HepG2 (cell line): ENCODE measurements at regions not wholly inside any gene's neighbourhood (a gene's known extent, or its start where the extent isn't known, plus 50 kb on each side); places are given as distances from the start of the nearest gene placed in this dataset.

Experiments used
- ATAC-seq: fragments of 200-7000 bp; cut with Tn5 transposase; 3 replicates; pipeline ENCODE4 v1.9.1; 2020; ENCODE audit warnings: mild to moderate bottlenecking, moderate library complexity
- BruUV-seq: library from RNA; stranded (reverse); fragments of 400-500 nt; replicated peaks from 2 replicates; lab custom pipeline; 2021; lab: Mats Ljungman, UMichigan
- CTCF ChIA-PET: fragments of 300-600 bp; formaldehyde crosslinking; extraction: SDS; loops from one replicate; lab custom pipeline; 2021; ENCODE audit warnings: low total read pairs, inconsistent platforms, low intra/inter-chr PET ratio; lab: Yijun Ruan, JAX
- POLR2A ChIA-PET: fragments of 350-600 bp; sonication (Branson Sonifier 250); formaldehyde crosslinking; loops from one replicate; lab custom pipeline; 2020; ENCODE audit warnings: antibody characterized with exemption, inconsistent platforms; lab: Yijun Ruan, JAX
- DNase-seq: peaks from one replicate; pipeline ENCODE4 v3.0.0-alpha.2; 2015; ENCODE audit warnings: low spot score
- FAIRE-seq: peaks from 3 replicates; lab custom pipeline; 2011; peaks lifted over from hg19 to GRCh38; lab: Jason Lieb, UNC
- H2AFZ ChIP-seq: one replicate; pipeline ENCODE4 v1.6.1; 2011; ENCODE audit warnings: low read length, inconsistent platforms
- H3K27ac ChIP-seq: fragments of 300-600 bp; 3 replicates; pipeline ENCODE4 v1.8.0; 2011; ENCODE audit warnings: mixed run types, mild to moderate bottlenecking, mixed read lengths, low read length, inconsistent platforms; ENCODE audit not compliant: insufficient read depth; ENCODE audit errors: extremely low read length
- H3K27me3 ChIP-seq, 2 experiments: fragments of 200-600 bp in 1 of 2; 2 replicates in 1 of 2; 3 replicates in 1 of 2; pipeline versions ENCODE4 v1.6.0 to v1.8.0; 2011; ENCODE audit warnings: low read length in 2 of 2, mild to moderate bottlenecking in 2 of 2, moderate library complexity in 2 of 2, inconsistent platforms in 1 of 2; ENCODE audit not compliant: insufficient read depth in 2 of 2, control insufficient read depth in 1 of 2
- H3K36me3 ChIP-seq, 2 experiments: fragments of 200-600 bp in 1 of 2; replicated peaks in 1 of 2; 2 replicates in 1 of 2; 3 replicates in 1 of 2; pipeline versions ENCODE4 v1.5.1 to v1.8.0; 2011; ENCODE audit warnings: low read length in 2 of 2, inconsistent platforms in 1 of 2; ENCODE audit not compliant: insufficient read depth in 2 of 2, control insufficient read depth in 1 of 2
- H3K4me1 ChIP-seq: 2 replicates; pipeline ENCODE4 v1.5.1; 2012; ENCODE audit warnings: low read length, inconsistent platforms; ENCODE audit not compliant: insufficient read depth
- H3K4me2 ChIP-seq: 2 replicates; pipeline ENCODE4 v1.6.0; 2011; ENCODE audit warnings: low read depth, low read length, inconsistent platforms
- H3K4me3 ChIP-seq, 3 experiments: fragments of 200-600 bp in 1 of 3; sonication (generic), shearing (Covaris generic) in 1 of 3; replicated peaks in 1 of 3; 2 replicates each; pipeline ENCODE4 v1.5.1; 2011 to 2016; ENCODE audit warnings: low read length in 3 of 3, inconsistent platforms in 2 of 3, low read depth in 2 of 3, mild to moderate bottlenecking in 2 of 3, control low read depth in 1 of 3, mixed read lengths in 1 of 3; ENCODE audit not compliant: insufficient read depth in 1 of 3
- H3K79me2 ChIP-seq: one replicate; pipeline ENCODE4 v1.6.1; 2011; ENCODE audit warnings: low read length, inconsistent platforms; ENCODE audit not compliant: insufficient read depth
- H3K9ac ChIP-seq: 2 replicates; pipeline ENCODE4 v1.6.0; 2011; ENCODE audit warnings: mild to moderate bottlenecking, low read depth, low read length, inconsistent platforms; ENCODE audit not compliant: insufficient read depth
- H3K9me3 ChIP-seq: 2 replicates; pipeline ENCODE4 v1.5.1; 2012; ENCODE audit warnings: mild to moderate bottlenecking, low read length
- H4K20me1 ChIP-seq: 2 replicates; pipeline ENCODE4 v1.6.0; 2011; ENCODE audit warnings: inconsistent platforms, mild to moderate bottlenecking, low read length, moderate library complexity; ENCODE audit not compliant: insufficient read depth
- CBX2 ChIP-seq, 2 experiments: fragments of 200-600 bp in 1 of 2; sonication (generic); formaldehyde crosslinking in 1 of 2; IDR thresholded peaks; 2 replicates each; pipeline versions ENCODE4 v1.7.0 to v1.8.1; 2018 to 2022; ENCODE audit warnings: low read depth in 2 of 2, low read length in 1 of 2, mild to moderate bottlenecking in 1 of 2, missing genetic modification reagents in 1 of 2
- NFAT5 ChIP-seq: sonication (generic); formaldehyde crosslinking; IDR thresholded peaks from 2 replicates; pipeline ENCODE4 v1.4.0; 2020; ENCODE audit warnings: missing genetic modification reagents
- PHF5A ChIP-seq: IDR thresholded peaks from one replicate; pipeline ENCODE4 v1.6.1; 2018; ENCODE audit warnings: low read depth, missing genetic modification reagents; ENCODE audit not compliant: unreplicated experiment
- SIX4 ChIP-seq: sonication (generic); formaldehyde crosslinking; IDR thresholded peaks from 2 replicates; pipeline ENCODE4 v1.4.0; 2020; ENCODE audit warnings: missing genetic modification reagents
- TBP ChIP-seq: sonication (generic); formaldehyde crosslinking; IDR thresholded peaks from 2 replicates; pipeline ENCODE4 v1.5.0; 2020; ENCODE audit warnings: missing genetic modification reagents
- ZHX1 ChIP-seq: sonication (generic); formaldehyde crosslinking; IDR thresholded peaks from 2 replicates; pipeline ENCODE4 v1.8.1; 2022; ENCODE audit warnings: low read depth, mild to moderate bottlenecking, missing genetic modification reagents
- ZNF264 ChIP-seq: sonication (generic); formaldehyde crosslinking; IDR thresholded peaks from 2 replicates; pipeline ENCODE4 v1.4.0; 2020; ENCODE audit warnings: missing genetic modification reagents
- ZNF615 ChIP-seq: sonication (generic); formaldehyde crosslinking; IDR thresholded peaks from 2 replicates; pipeline ENCODE4 v1.5.0; 2020; ENCODE audit warnings: mild to moderate bottlenecking, missing genetic modification reagents, borderline replicate concordance
- ZNF660 ChIP-seq: sonication (generic); formaldehyde crosslinking; IDR thresholded peaks from 2 replicates; pipeline ENCODE4 v1.5.1; 2020; ENCODE audit warnings: mild to moderate bottlenecking, low read depth, missing genetic modification reagents, borderline replicate concordance
- ZNF790 ChIP-seq: sonication (generic); formaldehyde crosslinking; IDR thresholded peaks from 2 replicates; pipeline ENCODE4 v1.8.0; 2022; ENCODE audit warnings: missing genetic modification reagents, mild to moderate bottlenecking, borderline replicate concordance
- WGBS: methylation state at CpG from one replicate; pipeline ENCODE4 v1.1.6; 2017; ENCODE audit warnings: low lambda C conversion rate; 5-methylcytosine and 5-hydroxymethylcytosine counted together
- in situ Hi-C: cut with HindIII; loops from 2 replicates; pipeline ENCODE4 v1.10.0; 2017; ENCODE audit warnings: low pct_unique_long_range_greater_than_20kb; ENCODE audit not compliant: extremely low pct_ligation_motif_present
- intact Hi-C: fragments of 100-400 bp; cut with micrococcal nuclease; formaldehyde crosslinking; loops from one replicate; pipeline ENCODE4 v1.10.0; 2022; ENCODE audit not compliant: unreplicated experiment
- TF ChIP-seq, protein P1 (sequence below): IDR thresholded peaks from 2 replicates; pipeline ENCODE4 v1.6.1; 2016; ENCODE audit warnings: low read depth, borderline replicate concordance
- TF ChIP-seq, protein P2 (sequence below): sonication (generic); formaldehyde crosslinking; IDR thresholded peaks from 2 replicates; pipeline ENCODE4 v1.5.0; 2020; ENCODE audit warnings: mild to moderate bottlenecking, missing genetic modification reagents

DNA sequence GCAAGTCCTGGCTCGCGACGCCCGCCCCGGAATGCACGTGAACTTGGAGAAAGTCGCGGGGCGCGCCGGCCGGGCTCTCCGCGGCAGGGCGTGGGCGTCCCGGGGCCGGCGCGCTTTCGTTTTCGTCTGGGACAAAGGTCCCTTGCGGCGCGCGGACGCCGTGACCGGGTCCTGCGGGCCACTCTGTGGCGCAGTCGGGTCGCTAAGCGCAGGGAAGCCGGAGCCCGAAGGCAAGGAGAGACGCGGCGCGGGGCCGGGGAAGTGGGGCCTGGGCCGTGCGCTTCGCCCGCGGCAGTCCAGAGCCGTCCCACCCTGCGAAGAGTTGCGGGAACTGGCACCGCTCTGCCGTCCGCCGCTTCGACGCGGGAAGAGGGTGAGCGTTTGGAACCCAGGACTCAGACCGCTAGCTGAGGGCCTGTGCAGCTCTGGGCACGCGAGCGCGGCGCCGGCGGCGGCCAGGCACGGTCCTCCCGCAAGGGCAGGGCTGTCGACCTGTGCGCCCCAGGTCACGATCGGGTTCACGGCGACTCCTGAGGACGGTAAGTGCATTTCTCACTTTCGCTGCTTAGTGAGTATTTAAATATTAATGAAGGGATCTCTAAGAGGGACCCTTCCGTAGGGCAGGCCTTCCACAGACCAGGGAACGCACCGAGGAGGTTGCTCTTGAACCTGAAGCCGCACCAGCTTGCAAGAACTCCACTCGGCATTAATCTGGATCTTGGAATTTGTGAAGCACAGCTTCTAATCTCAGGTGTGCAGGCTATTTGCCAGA is 78.0 kb upstream of the PPARA start:
- peaks cover 9% of the 10 kb centered on the region for H3K4me1 ChIP-seq
- no peak for TF ChIP-seq NFAT5 (CRISPR knock-in tag)
- TF ChIP-seq, protein P1, sequence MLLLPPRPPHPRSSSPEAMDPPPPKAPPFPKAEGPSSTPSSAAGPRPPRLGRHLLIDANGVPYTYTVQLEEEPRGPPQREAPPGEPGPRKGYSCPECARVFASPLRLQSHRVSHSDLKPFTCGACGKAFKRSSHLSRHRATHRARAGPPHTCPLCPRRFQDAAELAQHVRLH (CRISPR knock-in tag), result no peak
- TF ChIP-seq ZNF615 (CRISPR knock-in tag), result no peak
- TF ChIP-seq ZNF264 (CRISPR knock-in tag), result no peak
- TF ChIP-seq, protein P2, sequence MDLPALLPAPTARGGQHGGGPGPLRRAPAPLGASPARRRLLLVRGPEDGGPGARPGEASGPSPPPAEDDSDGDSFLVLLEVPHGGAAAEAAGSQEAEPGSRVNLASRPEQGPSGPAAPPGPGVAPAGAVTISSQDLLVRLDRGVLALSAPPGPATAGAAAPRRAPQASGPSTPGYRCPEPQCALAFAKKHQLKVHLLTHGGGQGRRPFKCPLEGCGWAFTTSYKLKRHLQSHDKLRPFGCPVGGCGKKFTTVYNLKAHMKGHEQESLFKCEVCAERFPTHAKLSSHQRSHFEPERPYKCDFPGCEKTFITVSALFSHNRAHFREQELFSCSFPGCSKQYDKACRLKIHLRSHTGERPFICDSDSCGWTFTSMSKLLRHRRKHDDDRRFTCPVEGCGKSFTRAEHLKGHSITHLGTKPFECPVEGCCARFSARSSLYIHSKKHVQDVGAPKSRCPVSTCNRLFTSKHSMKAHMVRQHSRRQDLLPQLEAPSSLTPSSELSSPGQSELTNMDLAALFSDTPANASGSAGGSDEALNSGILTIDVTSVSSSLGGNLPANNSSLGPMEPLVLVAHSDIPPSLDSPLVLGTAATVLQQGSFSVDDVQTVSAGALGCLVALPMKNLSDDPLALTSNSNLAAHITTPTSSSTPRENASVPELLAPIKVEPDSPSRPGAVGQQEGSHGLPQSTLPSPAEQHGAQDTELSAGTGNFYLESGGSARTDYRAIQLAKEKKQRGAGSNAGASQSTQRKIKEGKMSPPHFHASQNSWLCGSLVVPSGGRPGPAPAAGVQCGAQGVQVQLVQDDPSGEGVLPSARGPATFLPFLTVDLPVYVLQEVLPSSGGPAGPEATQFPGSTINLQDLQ (CRISPR knock-in tag), result no peak
- TF ChIP-seq ZNF790, result no peak
- TF ChIP-seq ZNF660 (CRISPR knock-in tag), result no peak
- no peak for TF ChIP-seq TBP (CRISPR knock-in tag)
- TF ChIP-seq CBX2 (IDR thresholded peaks at IDR 0.05; ENCODE audit: low read depth, low read length), result 0 out of 2 replicates have a peak, but pooled peaks have one; percentile 49
- TF ChIP-seq CBX2 (CRISPR knock-in tag; IDR thresholded peaks at IDR 0.05; ENCODE audit: low read depth), result no peak
- no peak for TF ChIP-seq ZHX1
- no peak for TF ChIP-seq PHF5A
- TF ChIP-seq SIX4, result no peak

More for the DNA sequence above, 78.0 kb upstream of the PPARA start:
- Histone ChIP-seq H3K9ac (no peak overlapping the region), H2AFZ (no peak overlapping the region), H4K20me1 (no peaks in the 10 kb centered on the region), H3K9me3 (no peaks in the 10 kb centered on the region), H3K4me3 (peak overlapping the region in 1 of 3 experiments; percentile 40; a peak in 1 of 6 replicates), H3K27me3 (peaks cover 15 to 89% of the 10 kb centered on the region in 2 experiments), H3K27ac (no peak overlapping the region), H3K79me2 (no peaks in the 10 kb centered on the region), H3K36me3 (no peaks in the 10 kb centered on the region), H3K4me2 (peak overlapping the region; percentile 18; the same call in 1 of the 2 replicates)
- WGBS, result 20% methylated on average over 16 of the region's 81 CpGs
- intact Hi-C loops, result no loop called here
- FAIRE-seq (no peak), ATAC-seq (peak; percentile 20; the same call in 2 of the 3 replicates), DNase-seq (no peak)
- ChIA-PET POLR2A (no interaction called here), CTCF (no interaction called here)
- in situ Hi-C loops, result no loop called here
- BruUV-seq, result no TSS peak
